ENCODE measurements at regions not wholly inside any gene's neighbourhood (a gene's known extent, or its start where the extent isn't known, plus 50 kb on each side); places are given as distances from the start of the nearest gene placed in this dataset.
"Not testable (repeated sequence)": the region's sequence is repeated elsewhere in the genome, so short reads cannot be mapped to it uniquely, and the experiment has no call there.

GRCh38 chr18:22285361-22286140, 116.2 kb downstream of the GATA6 start:
- DNase-seq (ENCODE audit: low read depth in 4 of 4, low spot score in 3 of 4) = no peak

GRCh38 chr18:22284581-22285360, 115.4 kb downstream of the GATA6 start:
- no peak for DNase-seq (ENCODE audit: low read depth in 4 of 4, low spot score in 3 of 4)

GRCh38 chr18:22283855-22284254, 114.5 kb downstream of the GATA6 start:
- DNase-seq (ENCODE audit: low read depth in 4 of 4, low spot score in 3 of 4) = not testable (repeated sequence)

GRCh38 chr18:22283397-22283796, 114.0 kb downstream of the GATA6 start:
- no peak for DNase-seq (ENCODE audit: low read depth in 4 of 4, low spot score in 3 of 4)

GRCh38 chr18:22283116-22283395, 113.7 kb downstream of the GATA6 start:
- DNase-seq (ENCODE audit: low read depth in 4 of 4, low spot score in 3 of 4) = no peak

- peak in 2 of 4 donors; percentile 16 to 31 for DNase-seq (ENCODE audit: low read depth in 4 of 4, low spot score in 3 of 4)
These were observed 113.1 kb downstream of the GATA6 start for GRCh38 chr18:22282311-22283115.

- no peak for DNase-seq (ENCODE audit: low read depth in 4 of 4, low spot score in 3 of 4)
These were observed 111.0 kb downstream of the GATA6 start for GRCh38 chr18:22280453-22280750.

- no peak for DNase-seq (ENCODE audit: low read depth in 4 of 4, low spot score in 3 of 4)
These were observed 110.5 kb downstream of the GATA6 start for GRCh38 chr18:22279741-22280452.

GRCh38 chr18:22278798-22279197, 109.4 kb downstream of the GATA6 start:
- no peak for DNase-seq (ENCODE audit: low read depth in 4 of 4, low spot score in 3 of 4)

- no peak for DNase-seq (ENCODE audit: low read depth in 4 of 4, low spot score in 3 of 4)
These were observed 108.4 kb downstream of the GATA6 start for GRCh38 chr18:22277758-22278157.

- no peak for DNase-seq (ENCODE audit: low read depth in 4 of 4, low spot score in 3 of 4)
These were observed 106.9 kb downstream of the GATA6 start for GRCh38 chr18:22276334-22276713.

GRCh38 chr18:22275706-22276333, 106.4 kb downstream of the GATA6 start:
- DNase-seq (ENCODE audit: low read depth in 4 of 4, low spot score in 3 of 4) = no peak

GRCh38 chr18:22273101-22274039, 104.0 kb downstream of the GATA6 start:
- no peak for DNase-seq (ENCODE audit: low read depth in 4 of 4, low spot score in 3 of 4)

- DNase-seq (ENCODE audit: low read depth in 4 of 4, low spot score in 3 of 4) = no peak
These were observed 102.9 kb downstream of the GATA6 start for GRCh38 chr18:22272242-22272641.

GRCh38 chr18:22271030-22271429, 101.6 kb downstream of the GATA6 start:
- no peak for DNase-seq (ENCODE audit: low read depth in 4 of 4, low spot score in 3 of 4)

GRCh38 chr18:22268641-22269128, 99.3 kb downstream of the GATA6 start:
- no peak for DNase-seq (ENCODE audit: low read depth in 4 of 4, low spot score in 3 of 4)

GRCh38 chr18:22267697-22268096, 98.3 kb downstream of the GATA6 start:
- no peak for DNase-seq (ENCODE audit: low read depth in 4 of 4, low spot score in 3 of 4)

- DNase-seq (ENCODE audit: low read depth in 4 of 4, low spot score in 3 of 4) = no peak
These were observed 97.8 kb downstream of the GATA6 start for GRCh38 chr18:22267225-22267624.

- DNase-seq (ENCODE audit: low read depth in 4 of 4, low spot score in 3 of 4) = no peak
These were observed 96.4 kb downstream of the GATA6 start for GRCh38 chr18:22265838-22266237.

All from right renal pelvis (tissue), 4 donors.